Activated CD8-positive, alpha-beta T cell treated with anti-CD3 and anti-CD28 coated beads for 36 hours (primary cell): ENCODE measurements at regions not wholly inside any gene's neighbourhood (a gene's known extent, or its start where the extent isn't known, plus 50 kb on each side); places are given as distances from the start of the nearest gene placed in this dataset.

Experiments
- ATAC-seq: fragments of 200-7000 bp; cut with Tn5 transposase; one replicate; pipeline ENCODE4 v1.10.0; 2021; ENCODE audit warnings: mild to moderate bottlenecking, moderate library complexity
- CTCF ChIA-PET: fragments of 350-600 bp; sonication (Branson Sonifier 250); formaldehyde crosslinking; loops from one replicate; lab custom pipeline; 2021; ENCODE audit warnings: antibody characterized with exemption; lab: Charles Lee
- POLR2A ChIA-PET: fragments of 350-600 bp; sonication (Branson Sonifier 250); formaldehyde crosslinking; loops from one replicate; lab custom pipeline; 2021; ENCODE audit warnings: antibody characterized with exemption; lab: Charles Lee
- DNase-seq: peaks from one replicate; pipeline ENCODE4 v3.0.0-alpha.2; 2020
- H3K27ac Mint-ChIP-seq: one replicate; pipeline ENCODE4 v1.8.0; 2021; ENCODE audit warnings: mild to moderate bottlenecking, mixed read lengths
- H3K27me3 Mint-ChIP-seq: one replicate; pipeline ENCODE4 v1.8.0; 2021; ENCODE audit warnings: mixed read lengths
- H3K36me3 Mint-ChIP-seq: one replicate; pipeline ENCODE4 v1.8.0; 2021; ENCODE audit warnings: low read depth, mixed read lengths
- H3K4me1 Mint-ChIP-seq: one replicate; pipeline ENCODE4 v1.8.0; 2021; ENCODE audit warnings: low read depth, mixed read lengths
- H3K4me3 Mint-ChIP-seq: one replicate; pipeline ENCODE4 v1.8.0; 2021; ENCODE audit warnings: mild to moderate bottlenecking, moderate library complexity, mixed read lengths
- H3K9me3 Mint-ChIP-seq: one replicate; pipeline ENCODE4 v1.8.0; 2021; ENCODE audit warnings: mixed read lengths
- intact Hi-C: fragments of 100-400 bp; cut with micrococcal nuclease; formaldehyde crosslinking; loops from one replicate; pipeline ENCODE4 v1.10.0; 2022
- TF ChIP-seq, protein P1 (sequence below): fragments of 200-600 bp; IDR thresholded peaks from one replicate; pipeline ENCODE4 v1.8.0; 2022; ENCODE audit warnings: antibody characterized with exemption, mild to moderate bottlenecking

DNA sequence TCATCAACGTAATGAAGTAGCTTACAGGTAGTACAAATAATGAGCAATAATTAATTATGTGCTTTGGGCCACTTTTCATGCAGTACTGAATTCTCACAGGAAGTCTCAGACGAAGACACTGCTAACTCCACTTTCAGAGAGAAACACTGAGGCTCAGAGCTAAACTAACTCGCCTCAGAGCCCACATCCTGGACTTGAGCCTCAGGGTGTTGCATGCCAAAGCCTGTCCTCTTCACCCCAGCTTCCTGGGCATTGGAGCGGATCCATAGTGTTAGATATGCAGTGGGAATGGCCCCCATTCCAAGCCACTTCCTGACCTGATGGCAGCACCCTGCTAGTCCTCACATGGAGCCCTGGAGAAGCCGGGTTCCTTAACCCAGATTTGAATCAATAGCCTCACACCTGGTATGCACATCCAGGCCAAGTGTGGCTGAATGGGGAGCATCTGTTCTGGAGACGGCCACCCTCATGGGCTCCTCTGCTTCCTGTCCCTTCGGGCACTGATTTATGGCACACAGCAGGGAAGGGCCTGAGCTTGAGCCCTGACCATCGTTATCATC lies 265.1 kb upstream of the ZNF32 start:
- intact Hi-C loops = no loop called here
- ATAC-seq (no peak), DNase-seq (no peak)
- no peak overlapping the region for H3K4me3 Mint-ChIP-seq
- H3K27me3 Mint-ChIP-seq = no peaks in the 10 kb centered on the region
- ChIA-PET POLR2A (no interaction called here), CTCF (no interaction called here)
- TF ChIP-seq, protein P1, sequence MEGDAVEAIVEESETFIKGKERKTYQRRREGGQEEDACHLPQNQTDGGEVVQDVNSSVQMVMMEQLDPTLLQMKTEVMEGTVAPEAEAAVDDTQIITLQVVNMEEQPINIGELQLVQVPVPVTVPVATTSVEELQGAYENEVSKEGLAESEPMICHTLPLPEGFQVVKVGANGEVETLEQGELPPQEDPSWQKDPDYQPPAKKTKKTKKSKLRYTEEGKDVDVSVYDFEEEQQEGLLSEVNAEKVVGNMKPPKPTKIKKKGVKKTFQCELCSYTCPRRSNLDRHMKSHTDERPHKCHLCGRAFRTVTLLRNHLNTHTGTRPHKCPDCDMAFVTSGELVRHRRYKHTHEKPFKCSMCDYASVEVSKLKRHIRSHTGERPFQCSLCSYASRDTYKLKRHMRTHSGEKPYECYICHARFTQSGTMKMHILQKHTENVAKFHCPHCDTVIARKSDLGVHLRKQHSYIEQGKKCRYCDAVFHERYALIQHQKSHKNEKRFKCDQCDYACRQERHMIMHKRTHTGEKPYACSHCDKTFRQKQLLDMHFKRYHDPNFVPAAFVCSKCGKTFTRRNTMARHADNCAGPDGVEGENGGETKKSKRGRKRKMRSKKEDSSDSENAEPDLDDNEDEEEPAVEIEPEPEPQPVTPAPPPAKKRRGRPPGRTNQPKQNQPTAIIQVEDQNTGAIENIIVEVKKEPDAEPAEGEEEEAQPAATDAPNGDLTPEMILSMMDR = no peak
- no peak overlapping the region for H3K27ac Mint-ChIP-seq
- H3K36me3 Mint-ChIP-seq = no peaks in the 10 kb centered on the region
- H3K9me3 Mint-ChIP-seq = peaks cover 2% of the 10 kb centered on the region
- H3K4me1 Mint-ChIP-seq = no peaks in the 10 kb centered on the region

DNA sequence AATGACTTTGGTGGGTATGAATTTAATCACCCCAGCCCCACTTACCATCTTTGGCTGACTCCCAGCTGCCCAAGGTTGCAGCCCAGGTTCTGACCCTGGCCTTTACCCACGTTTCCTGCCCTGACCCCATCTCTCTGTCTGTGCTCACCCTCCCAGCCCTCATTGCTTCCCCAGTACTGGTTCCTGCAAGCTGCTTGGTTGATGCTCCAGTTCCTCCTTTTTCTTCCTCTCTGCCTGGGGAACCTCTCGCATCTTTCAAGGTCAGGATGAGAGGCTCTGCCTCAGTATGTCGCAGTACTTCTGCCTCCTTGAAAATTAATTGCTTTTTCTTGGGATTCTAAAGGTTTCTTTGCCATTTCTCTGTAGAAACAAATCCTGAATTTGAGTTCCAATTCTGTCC lies 263.8 kb upstream of the ZNF32 start:
- no peaks in the 10 kb centered on the region for H3K27me3 Mint-ChIP-seq
- DNase-seq (no peak), ATAC-seq (no peak)
- H3K4me3 Mint-ChIP-seq = no peak overlapping the region
- no peak overlapping the region for H3K27ac Mint-ChIP-seq
- H3K9me3 Mint-ChIP-seq = peaks cover 2% of the 10 kb centered on the region
- no peaks in the 10 kb centered on the region for H3K36me3 Mint-ChIP-seq
- POLR2A ChIA-PET = no interaction called here
- TF ChIP-seq, protein P1 = no peak
- CTCF ChIA-PET = no interaction called here
- no peaks in the 10 kb centered on the region for H3K4me1 Mint-ChIP-seq
- intact Hi-C loops = no loop called here

DNA sequence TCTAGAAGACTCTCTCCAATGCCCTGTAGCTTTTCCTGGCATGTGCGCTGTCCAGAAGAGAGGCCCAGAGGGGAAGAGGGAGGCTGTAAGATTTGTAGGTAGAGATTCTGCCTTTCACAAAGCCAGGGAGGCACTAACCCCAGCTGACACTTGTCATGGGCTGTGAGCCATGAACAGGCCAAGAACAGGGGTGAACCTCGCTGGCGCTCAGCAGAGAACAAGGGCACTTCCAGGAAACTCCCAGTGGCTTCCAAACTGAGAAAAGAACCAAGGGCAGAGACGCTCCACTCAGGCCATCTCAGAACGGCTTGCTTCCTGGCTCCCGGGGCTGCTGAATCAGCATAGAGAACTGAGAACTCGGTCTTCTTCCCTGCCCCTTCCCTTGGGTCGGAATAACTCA lies 257.8 kb upstream of the ZNF32 start:
- TF ChIP-seq, protein P1 = no peak
- H3K36me3 Mint-ChIP-seq = no peaks in the 10 kb centered on the region
- no peak overlapping the region for H3K4me3 Mint-ChIP-seq
- ChIA-PET CTCF (interaction anchor here (1.2 kb wide), 1 partner anchor 217 kb away, joined by 3 read pairs; no protein-coding TSS in a partner anchor), POLR2A (no interaction called here)
- H3K9me3 Mint-ChIP-seq = no peaks in the 10 kb centered on the region
- H3K27me3 Mint-ChIP-seq = no peaks in the 10 kb centered on the region
- intact Hi-C loops = no loop called here
- H3K27ac Mint-ChIP-seq = no peak overlapping the region
- no peak for DNase-seq
- H3K4me1 Mint-ChIP-seq = no peaks in the 10 kb centered on the region
- no peak for ATAC-seq

DNA sequence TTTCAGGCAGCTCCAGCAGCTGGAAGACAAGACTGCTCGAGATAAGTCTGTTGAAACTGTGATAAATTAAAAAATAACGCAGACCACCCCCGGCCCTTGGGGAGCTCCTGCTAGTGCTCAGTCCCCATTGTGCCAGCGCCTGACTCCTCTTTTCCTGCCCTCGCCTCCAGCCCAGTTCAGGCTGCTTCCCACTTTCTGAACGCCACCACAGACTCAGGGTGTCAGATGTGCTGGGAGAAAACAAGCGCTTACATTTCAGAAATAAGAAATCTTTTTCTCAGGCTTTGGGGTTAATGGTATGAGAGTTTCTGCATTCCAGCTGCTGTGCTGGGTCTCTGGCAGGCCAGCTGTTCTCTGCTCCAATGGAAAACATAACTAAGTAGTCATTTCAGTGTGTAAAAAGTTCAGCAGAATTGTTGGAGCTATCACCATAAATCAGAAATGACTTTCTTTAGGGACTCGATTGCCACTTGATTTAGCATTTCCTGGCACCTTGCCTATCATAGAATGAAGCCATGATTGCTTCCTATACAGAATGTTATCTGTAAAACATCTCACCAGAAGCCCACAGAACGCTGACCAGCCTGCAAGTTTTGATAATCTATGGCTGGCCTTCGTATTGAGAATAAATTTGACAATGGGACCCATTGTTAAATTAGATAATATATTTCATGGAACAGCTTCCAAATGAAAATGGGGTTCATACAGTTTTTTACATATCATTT lies 257.0 kb upstream of the ZNF32 start:
- Mint-ChIP-seq H3K36me3 (no peaks in the 10 kb centered on the region), H3K27ac (no peak overlapping the region), H3K27me3 (no peaks in the 10 kb centered on the region), H3K4me3 (no peak overlapping the region), H3K9me3 (no peaks in the 10 kb centered on the region), H3K4me1 (no peaks in the 10 kb centered on the region)
- DNase-seq (no peak), ATAC-seq (no peak)
- CTCF ChIA-PET = interaction anchor here (1.2 kb wide), 1 partner anchor 216 kb away, joined by 3 read pairs; no protein-coding TSS in a partner anchor
- POLR2A ChIA-PET = no interaction called here
- intact Hi-C loops = no loop called here
- TF ChIP-seq, protein P1 = no peak

DNA sequence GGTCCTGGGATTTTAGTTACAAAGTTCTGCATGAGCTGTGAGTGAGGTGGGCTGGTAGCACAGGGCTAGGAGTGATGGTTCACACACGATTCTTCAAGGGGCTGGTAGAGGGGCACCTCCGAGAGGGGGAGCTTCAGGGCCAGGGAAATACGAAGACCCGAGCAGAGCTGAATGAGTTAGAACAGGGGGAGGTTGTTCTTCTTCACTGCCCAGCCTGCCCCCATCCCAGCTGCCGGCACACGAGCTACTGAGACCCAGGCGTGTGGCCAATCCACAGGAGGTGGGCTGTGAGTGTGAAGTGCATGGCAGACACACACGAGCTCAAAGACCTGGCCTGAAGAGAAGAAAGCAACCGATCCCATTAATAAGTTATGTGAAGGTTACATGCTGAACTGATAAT lies 256.2 kb upstream of the ZNF32 start:
- no peaks in the 10 kb centered on the region for H3K9me3 Mint-ChIP-seq
- DNase-seq = no peak
- CTCF ChIA-PET = no interaction called here
- H3K4me3 Mint-ChIP-seq = no peak overlapping the region
- intact Hi-C loops = no loop called here
- no peaks in the 10 kb centered on the region for H3K36me3 Mint-ChIP-seq
- TF ChIP-seq, protein P1 = no peak
- POLR2A ChIA-PET = no interaction called here
- no peak for ATAC-seq
- H3K4me1 Mint-ChIP-seq = no peaks in the 10 kb centered on the region
- H3K27ac Mint-ChIP-seq = no peak overlapping the region
- no peaks in the 10 kb centered on the region for H3K27me3 Mint-ChIP-seq
